ENCODE measurements at regions not wholly inside any gene's neighbourhood (a gene's known extent, or its start where the extent isn't known, plus 50 kb on each side); places are given as distances from the start of the nearest gene placed in this dataset.

GRCh38 chr13:59609421-59609820, 554.3 kb downstream of the DIAPH3 start:
- no peak for DNase-seq (ENCODE audit: low spot score)
- in situ Hi-C loops (cut with MboI; ENCODE audit: low sequenced_read_pairs, unreplicated experiment) = no loop called here
- TF ChIP-seq, protein P1, sequence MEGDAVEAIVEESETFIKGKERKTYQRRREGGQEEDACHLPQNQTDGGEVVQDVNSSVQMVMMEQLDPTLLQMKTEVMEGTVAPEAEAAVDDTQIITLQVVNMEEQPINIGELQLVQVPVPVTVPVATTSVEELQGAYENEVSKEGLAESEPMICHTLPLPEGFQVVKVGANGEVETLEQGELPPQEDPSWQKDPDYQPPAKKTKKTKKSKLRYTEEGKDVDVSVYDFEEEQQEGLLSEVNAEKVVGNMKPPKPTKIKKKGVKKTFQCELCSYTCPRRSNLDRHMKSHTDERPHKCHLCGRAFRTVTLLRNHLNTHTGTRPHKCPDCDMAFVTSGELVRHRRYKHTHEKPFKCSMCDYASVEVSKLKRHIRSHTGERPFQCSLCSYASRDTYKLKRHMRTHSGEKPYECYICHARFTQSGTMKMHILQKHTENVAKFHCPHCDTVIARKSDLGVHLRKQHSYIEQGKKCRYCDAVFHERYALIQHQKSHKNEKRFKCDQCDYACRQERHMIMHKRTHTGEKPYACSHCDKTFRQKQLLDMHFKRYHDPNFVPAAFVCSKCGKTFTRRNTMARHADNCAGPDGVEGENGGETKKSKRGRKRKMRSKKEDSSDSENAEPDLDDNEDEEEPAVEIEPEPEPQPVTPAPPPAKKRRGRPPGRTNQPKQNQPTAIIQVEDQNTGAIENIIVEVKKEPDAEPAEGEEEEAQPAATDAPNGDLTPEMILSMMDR (IDR thresholded peaks at IDR 0.05; ENCODE audit: borderline replicate concordance, control extremely low read depth, extremely low read depth, insufficient read depth, missing control alignments) = no peak
